HG03565 (cell line): ENCODE measurements at regions not wholly inside any gene's neighbourhood (a gene's known extent, or its start where the extent isn't known, plus 50 kb on each side); places are given as distances from the start of the nearest gene placed in this dataset.

Experiments used
- ATAC-seq: cut with Tn5 transposase; IDR thresholded peaks from one replicate; pipeline ENCODE4 v1.9.1; 2021; ENCODE audit warnings: mild to moderate bottlenecking, moderate library complexity; ENCODE audit not compliant: unreplicated experiment

- no peak for ATAC-seq
Measured at GRCh38 chr10:113319479-113319878, 233.4 kb upstream of the HABP2 start.

DNA sequence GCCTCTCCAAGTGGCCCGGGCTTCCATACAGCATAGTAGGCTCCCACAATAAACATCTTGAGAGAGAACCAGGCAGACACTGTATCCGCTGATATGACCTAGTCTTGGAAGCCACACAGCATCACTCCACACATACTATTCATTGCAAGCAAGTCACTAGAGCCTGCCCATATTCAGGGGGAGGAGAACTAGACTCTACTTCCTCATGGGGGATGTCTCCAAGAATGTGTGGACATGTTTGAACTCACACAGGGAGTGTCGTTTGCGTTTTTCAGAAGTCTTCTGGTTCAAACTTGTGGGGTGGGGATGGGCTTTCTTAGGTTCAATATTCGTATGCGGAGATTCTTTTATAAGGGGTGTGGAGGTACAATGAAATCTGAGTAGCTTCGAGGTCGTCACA is 232.6 kb upstream of the HABP2 start:
- no peak for ATAC-seq

GRCh38 chr10:113320987-113321386 is 231.9 kb upstream of the HABP2 start:
- no peak for ATAC-seq

GRCh38 chr10:113322843-113323242 is 230.0 kb upstream of the HABP2 start:
- ATAC-seq, result no peak

DNA sequence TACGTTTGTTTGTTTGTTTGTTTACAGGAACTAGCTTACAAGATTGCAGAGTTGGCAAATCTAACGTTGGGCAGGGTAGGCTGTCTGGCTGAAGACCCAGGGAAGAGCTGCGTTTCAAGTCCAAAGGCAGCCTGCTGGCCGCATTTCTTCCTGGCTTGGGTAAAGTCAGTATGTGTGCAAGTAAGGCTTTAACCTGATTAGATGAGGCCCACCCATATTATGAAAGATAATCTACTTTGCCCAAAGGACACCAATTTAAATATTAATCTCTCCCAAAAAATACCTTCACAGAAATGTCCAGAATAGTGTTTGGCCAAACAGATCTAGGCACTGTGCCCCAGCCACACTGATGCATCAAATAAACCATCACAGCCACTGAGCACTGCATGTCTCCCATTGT is 228.9 kb upstream of the HABP2 start:
- ATAC-seq, result no peak

- peak; percentile 95 for ATAC-seq
Measured at GRCh38 chr10:113326160-113327111, 226.4 kb upstream of the HABP2 start.

GRCh38 chr10:113329121-113329596 is 223.7 kb upstream of the HABP2 start:
- ATAC-seq, result no peak

- ATAC-seq, result no peak
Measured at GRCh38 chr10:113331961-113332360, 220.9 kb upstream of the HABP2 start.

GRCh38 chr10:113333313-113333712 is 219.5 kb upstream of the HABP2 start:
- ATAC-seq, result no peak

DNA sequence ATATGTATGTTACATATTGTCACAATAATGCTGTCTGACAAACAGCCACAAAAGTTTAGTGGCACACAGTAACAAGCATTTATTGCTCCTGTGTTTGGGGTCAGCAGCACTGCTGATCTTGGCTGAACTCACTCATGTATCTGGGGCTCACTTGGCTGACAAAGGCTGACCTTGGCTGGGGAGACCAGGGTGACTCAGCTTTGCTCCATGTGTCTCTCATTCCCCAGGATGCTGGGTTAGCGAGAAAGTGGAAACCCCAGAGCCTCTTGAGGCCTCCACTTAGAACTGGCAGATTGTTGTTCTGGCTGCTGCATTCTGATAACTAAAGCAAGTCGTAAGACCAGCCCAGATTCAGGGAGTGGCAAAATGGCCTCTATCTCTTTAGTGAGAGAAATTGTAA is 217.3 kb upstream of the HABP2 start:
- ATAC-seq, result no peak

DNA sequence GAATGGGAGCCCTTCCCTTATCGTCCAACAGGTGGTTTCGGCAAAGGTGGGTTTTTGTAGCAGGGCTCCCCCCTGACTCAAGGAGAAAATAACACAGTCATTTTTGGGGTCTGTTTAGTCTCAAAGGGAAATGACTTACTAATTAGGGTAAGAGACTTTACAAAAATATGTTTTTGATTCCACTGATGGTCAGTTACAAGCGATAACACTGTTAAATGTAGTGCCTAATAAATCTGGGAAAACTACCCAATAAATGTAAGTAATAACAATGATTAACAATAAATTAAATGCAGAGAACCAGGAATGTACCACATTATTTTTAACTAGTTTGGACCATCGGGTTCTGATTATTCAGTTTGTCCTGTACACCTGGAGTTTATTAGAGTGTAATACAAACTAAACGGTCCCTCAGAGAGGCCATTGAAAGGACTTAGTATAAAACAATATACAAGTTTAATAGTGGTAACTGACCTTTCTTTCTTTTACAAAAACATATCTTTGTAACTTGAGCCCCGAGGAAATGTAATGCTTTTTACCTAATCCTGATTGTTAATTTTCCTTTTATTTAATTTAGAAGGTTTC is 216.2 kb upstream of the HABP2 start:
- ATAC-seq, result no peak

DNA sequence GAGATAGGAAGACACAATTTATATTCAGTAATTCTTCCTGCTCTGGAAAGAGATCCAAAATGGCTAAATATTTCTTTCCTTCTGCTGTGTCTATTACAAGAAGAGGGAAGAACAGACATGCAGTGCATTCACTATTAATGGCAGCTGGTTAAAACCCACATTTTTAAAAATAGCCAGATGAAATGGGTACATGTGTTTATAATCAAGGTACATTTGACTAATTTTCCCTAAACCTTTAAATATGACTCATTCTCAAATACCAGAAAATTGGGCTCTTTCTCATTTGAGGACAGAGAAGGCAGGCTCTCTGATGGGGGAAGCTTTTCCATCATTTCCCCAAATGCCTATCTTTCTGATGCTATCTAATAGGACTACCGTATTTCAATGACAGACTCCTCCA is 215.7 kb upstream of the HABP2 start:
- ATAC-seq, result no peak

GRCh38 chr10:113339121-113339520 is 213.7 kb upstream of the HABP2 start:
- no peak for ATAC-seq

DNA sequence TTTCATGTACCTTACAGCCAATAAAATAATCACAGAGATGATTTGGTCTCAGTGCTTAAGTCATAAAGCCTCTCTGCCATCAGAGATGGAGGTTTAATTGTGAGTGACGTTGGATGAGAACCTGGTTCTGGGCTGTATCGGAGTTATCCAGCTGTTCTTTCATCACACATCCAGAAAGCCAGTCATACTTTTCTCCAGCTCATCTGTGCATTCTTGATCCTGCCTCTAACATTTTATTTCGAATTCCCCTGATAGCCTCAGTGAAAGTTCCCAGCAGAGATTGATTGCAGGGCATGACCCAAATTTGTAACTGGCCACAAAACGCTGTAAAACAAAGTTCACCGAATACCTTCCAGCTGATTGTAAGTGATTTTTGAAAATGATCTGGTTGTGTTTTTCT is 212.6 kb upstream of the HABP2 start:
- ATAC-seq, result no peak

GRCh38 chr10:113341138-113341537 is 211.7 kb upstream of the HABP2 start:
- no peak for ATAC-seq

GRCh38 chr10:113345826-113346624 is 206.8 kb upstream of the HABP2 start:
- ATAC-seq, result no peak

GRCh38 chr10:113347508-113347907 is 205.3 kb upstream of the HABP2 start:
- ATAC-seq, result no peak

DNA sequence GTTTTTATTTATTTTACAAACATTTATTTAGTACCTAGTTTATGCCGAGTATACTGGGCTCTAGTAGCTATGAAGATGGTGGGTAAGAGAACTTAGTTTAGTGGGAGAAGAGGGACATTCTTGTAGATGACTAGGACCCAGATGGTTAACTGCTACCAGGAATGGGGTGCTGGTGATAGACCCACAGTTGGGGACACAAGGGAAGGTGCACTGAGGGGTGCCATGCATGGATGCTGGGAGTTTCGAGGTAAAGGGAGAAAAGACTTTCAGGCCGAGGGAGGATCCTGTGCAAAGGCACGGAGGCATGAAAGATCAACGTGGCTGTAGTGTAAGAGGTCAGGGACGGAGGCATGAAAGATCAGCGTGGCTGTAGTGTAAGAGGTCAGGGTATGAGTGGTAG is 204.2 kb upstream of the HABP2 start:
- ATAC-seq, result no peak

GRCh38 chr10:113350311-113351040 is 202.4 kb upstream of the HABP2 start:
- ATAC-seq, result no peak

- no peak for ATAC-seq
Measured at GRCh38 chr10:113354711-113355110, 198.1 kb upstream of the HABP2 start.
